BLaER1 treated with 17β-estradiol and CSF1 and Interleukin-3, amounts not matched to agents 10 nM and 100 nM (cell line): ENCODE measurements at regions not wholly inside any gene's neighbourhood (a gene's known extent, or its start where the extent isn't known, plus 50 kb on each side); places are given as distances from the start of the nearest gene placed in this dataset.
"Not testable (repeated sequence)": the region's sequence is repeated elsewhere in the genome, so short reads cannot be mapped to it uniquely, and the experiment has no call there.

Source experiments
- H3K27ac ChIP-seq, 11 experiments: shearing (Covaris generic); formaldehyde crosslinking; 2 replicates each; pipeline ENCODE4 v1.8.1; 2022
- H3K27me3 ChIP-seq, 11 experiments: shearing (Covaris generic); formaldehyde crosslinking; 2 replicates each; pipeline ENCODE4 v1.8.1; 2022
- H3K36me3 ChIP-seq, 11 experiments: shearing (Covaris generic); formaldehyde crosslinking; 2 replicates each; pipeline ENCODE4 v1.8.1; 2022
- H3K4me1 ChIP-seq, 10 experiments: shearing (Covaris generic); formaldehyde crosslinking; 2 replicates each; pipeline ENCODE4 v1.8.1; 2022
- H3K4me2 ChIP-seq, 11 experiments: shearing (Covaris generic); formaldehyde crosslinking; 2 replicates each; pipeline ENCODE4 v1.8.1; 2022
- H3K4me3 ChIP-seq, 10 experiments: shearing (Covaris generic); formaldehyde crosslinking; 2 replicates each; pipeline ENCODE4 v1.8.1; 2022
- H3K9ac ChIP-seq, 11 experiments: shearing (Covaris generic); formaldehyde crosslinking; 2 replicates each; pipeline ENCODE4 v1.8.1; 2022
- H3K9me3 ChIP-seq, 11 experiments: shearing (Covaris generic); formaldehyde crosslinking; replicated peaks in 1 of 11; 2 replicates each; pipeline ENCODE4 v1.8.1; 2022
- H4K20me1 ChIP-seq, 11 experiments: shearing (Covaris generic); formaldehyde crosslinking; 2 replicates each; pipeline ENCODE4 v1.8.1; 2022

GRCh38 chr3:195999176-195999575 lies 82.7 kb downstream of the TFRC start:
- not testable (repeated sequence) for H3K9ac ChIP-seq, H4K20me1 ChIP-seq, H3K36me3 ChIP-seq, H3K27me3 ChIP-seq
- Histone ChIP-seq H3K27ac (0 out of 22 replicates have a peak overlapping the region, but pooled peaks of 1 of the 11 experiments have one; percentile 76), H3K9me3 (peaks cover 17 to 66% (median 55%) of the 10 kb centered on the region in 11 experiments), H3K4me2 (peak overlapping the region; percentile 1 to 58 (median 45); a peak in 18 of 22 replicates), H3K4me1 (peaks cover 9 to 34% (median 23%) of the 10 kb centered on the region in 10 experiments; a peak in 19 of 20 replicates), H3K4me3 (peak overlapping the region in 3 of 10 experiments; percentile 21 to 36 (median 22); a peak in 3 of 20 replicates)

GRCh38 chr3:195996314-195996713 lies 85.6 kb downstream of the TFRC start:
- not testable (repeated sequence) for H4K20me1 ChIP-seq, H3K27ac ChIP-seq, H3K36me3 ChIP-seq, H3K4me3 ChIP-seq, H3K9ac ChIP-seq, H3K27me3 ChIP-seq
- 0 out of 22 replicates have a peak overlapping the region, but pooled peaks of 1 of the 11 experiments have one; percentile 29 for H3K4me2 ChIP-seq
- H3K4me1 ChIP-seq = peaks cover 9 to 34% (median 23%) of the 10 kb centered on the region in 10 experiments; a peak in 19 of 20 replicates
- peaks cover 3 to 44% (median 33%) of the 10 kb centered on the region in 11 experiments; a peak in 19 of 22 replicates for H3K9me3 ChIP-seq

GRCh38 chr3:195994343-195994742 lies 86.0 kb upstream of the TNK2 start:
- not testable (repeated sequence) for H3K27ac ChIP-seq, H3K9ac ChIP-seq, H3K36me3 ChIP-seq, H3K27me3 ChIP-seq, H3K4me3 ChIP-seq, H3K4me2 ChIP-seq, H4K20me1 ChIP-seq
- Histone ChIP-seq H3K4me1 (peaks cover under 1 to 19% (median 11%) of the 10 kb centered on the region in 10 experiments; a peak in 18 of 20 replicates), H3K9me3 (peaks cover 0 to 25% (median 14%) of the 10 kb centered on the region in 11 experiments; a peak in 15 of 22 replicates)

- H3K27me3 ChIP-seq, H3K36me3 ChIP-seq, H3K4me3 ChIP-seq, H3K27ac ChIP-seq, H3K4me2 ChIP-seq, H3K9ac ChIP-seq, H4K20me1 ChIP-seq: not testable (repeated sequence)
- H3K4me1 ChIP-seq = peaks cover 0 to 14% (median 7%) of the 10 kb centered on the region in 10 experiments; a peak in 10 of 20 replicates
- H3K9me3 ChIP-seq = peaks cover 0 to 18% (median 7%) of the 10 kb centered on the region in 11 experiments; a peak in 12 of 22 replicates
Observed at GRCh38 chr3:195993671-195994070, 85.3 kb upstream of the TNK2 start.

- H3K36me3 ChIP-seq, H3K27ac ChIP-seq, H4K20me1 ChIP-seq, H3K4me3 ChIP-seq, H3K9ac ChIP-seq, H3K27me3 ChIP-seq, H3K4me2 ChIP-seq: not testable (repeated sequence)
- Histone ChIP-seq H3K9me3 (peaks cover 0 to 15% (median 6%) of the 10 kb centered on the region in 11 experiments; a peak in 7 of 22 replicates), H3K4me1 (peaks cover 0 to 14% (median 7%) of the 10 kb centered on the region in 10 experiments; a peak in 10 of 20 replicates)
Observed at GRCh38 chr3:195992956-195993595, 84.7 kb upstream of the TNK2 start.

GRCh38 chr3:195991986-195992385 lies 83.6 kb upstream of the TNK2 start:
- not testable (repeated sequence) for H3K4me3 ChIP-seq, H4K20me1 ChIP-seq, H3K27me3 ChIP-seq, H3K27ac ChIP-seq, H3K4me2 ChIP-seq, H3K36me3 ChIP-seq, H3K9ac ChIP-seq
- Histone ChIP-seq H3K9me3 (peaks cover 0 to 15% (median 6%) of the 10 kb centered on the region in 11 experiments; a peak in 7 of 22 replicates), H3K4me1 (peaks cover 0 to 14% (median 7%) of the 10 kb centered on the region in 10 experiments; a peak in 10 of 20 replicates)

GRCh38 chr3:195991243-195991642 lies 82.9 kb upstream of the TNK2 start:
- H3K27me3 ChIP-seq, H3K36me3 ChIP-seq, H3K4me3 ChIP-seq, H3K9ac ChIP-seq, H3K27ac ChIP-seq, H3K9me3 ChIP-seq: not testable (repeated sequence)
- peaks cover 0 to 14% (median 8%) of the 10 kb centered on the region in 10 experiments; a peak in 10 of 20 replicates for H3K4me1 ChIP-seq
- H3K4me2 ChIP-seq = peak overlapping the region in 2 of 11 experiments; percentile 68 to 71; a peak in 2 of 22 replicates
- peaks cover 0 to 15% (median 4%) of the 10 kb centered on the region in 11 experiments; a peak in 11 of 22 replicates for H4K20me1 ChIP-seq

- Histone ChIP-seq H3K9ac (peak overlapping the region; percentile 77 to 92 (median 85); a peak in 21 of 22 replicates), H3K4me3 (peak overlapping the region; percentile 70 to 83 (median 76)), H3K4me2 (peak overlapping the region; percentile 66 to 87 (median 75)), H3K4me1 (peaks cover 0 to 12% (median 8%) of the 10 kb centered on the region in 10 experiments; a peak in 10 of 20 replicates), H3K27ac (peak overlapping the region; percentile 71 to 87 (median 82); a peak in 20 of 22 replicates), H4K20me1 (peaks cover 0 to 15% (median 4%) of the 10 kb centered on the region in 11 experiments; a peak in 11 of 22 replicates)
- not testable (repeated sequence) for H3K27me3 ChIP-seq, H3K9me3 ChIP-seq, H3K36me3 ChIP-seq
Observed at GRCh38 chr3:195990841-195991174, 82.5 kb upstream of the TNK2 start.

- H3K27me3 ChIP-seq, H3K9me3 ChIP-seq, H3K4me1 ChIP-seq, H3K36me3 ChIP-seq: not testable (repeated sequence)
- Histone ChIP-seq H3K4me3 (peak overlapping the region; percentile 70 to 83 (median 76)), H4K20me1 (peaks cover 0 to 15% (median 4%) of the 10 kb centered on the region in 11 experiments; a peak in 11 of 22 replicates), H3K27ac (peak overlapping the region; percentile 71 to 87 (median 82)), H3K9ac (peak overlapping the region; percentile 77 to 92 (median 85)), H3K4me2 (peak overlapping the region; percentile 66 to 87 (median 75))
Observed at GRCh38 chr3:195989921-195990840, 81.8 kb upstream of the TNK2 start.

GRCh38 chr3:195989197-195989920 lies 81.0 kb upstream of the TNK2 start:
- Histone ChIP-seq H4K20me1 (peaks cover 0 to 15% (median 4%) of the 10 kb centered on the region in 11 experiments; a peak in 11 of 22 replicates), H3K27ac (peak overlapping the region; percentile 64 to 87 (median 82))

More at GRCh38 chr3:195989197-195989920, 81.0 kb upstream of the TNK2 start:
- H3K4me3 ChIP-seq = peak overlapping the region; percentile 70 to 83 (median 76)
- not testable (repeated sequence) for H3K27me3 ChIP-seq, H3K36me3 ChIP-seq, H3K9me3 ChIP-seq, H3K4me1 ChIP-seq
- H3K4me2 ChIP-seq = peak overlapping the region; percentile 40 to 81 (median 56); a peak in 18 of 22 replicates
- H3K9ac ChIP-seq = peak overlapping the region; percentile 77 to 92 (median 85)
